GM21526 (cell line): ENCODE measurements at regions not wholly inside any gene's neighbourhood (a gene's known extent, or its start where the extent isn't known, plus 50 kb on each side); places are given as distances from the start of the nearest gene placed in this dataset.
"Not testable (repeated sequence)": the region's sequence is repeated elsewhere in the genome, so short reads cannot be mapped to it uniquely, and the experiment has no call there.

ENCODE experiments used
- ATAC-seq: cut with Tn5 transposase; IDR thresholded peaks from one replicate; pipeline ENCODE4 v1.9.1; 2021; ENCODE audit warnings: moderate library complexity; ENCODE audit not compliant: unreplicated experiment, low FRiP score

DNA sequence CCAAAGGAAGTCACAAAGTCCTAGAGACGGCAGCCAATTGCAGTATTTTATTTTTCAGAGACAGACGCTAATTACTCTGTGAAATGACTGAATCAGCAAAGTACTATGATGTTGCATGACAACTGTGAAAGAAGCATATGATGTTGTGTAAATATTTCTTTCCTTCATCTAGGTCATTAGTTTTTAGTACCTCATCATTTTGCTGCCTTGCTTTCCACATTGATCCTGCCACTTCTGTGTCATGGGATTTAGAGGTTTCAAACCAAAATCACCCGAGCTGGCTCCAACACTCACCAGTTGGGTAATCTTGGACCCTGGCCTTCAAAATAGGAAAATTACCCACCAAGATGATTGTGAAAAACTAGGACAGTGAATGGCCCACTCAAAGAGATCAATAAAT, 585.2 kb downstream of the ACTL7B start:
- ATAC-seq: no peak

GRCh38 chr9:108270051-108270450, 585.7 kb downstream of the ACTL7B start:
- no peak for ATAC-seq

GRCh38 chr9:108269371-108269770, 586.4 kb downstream of the ACTL7B start:
- ATAC-seq: no peak

DNA sequence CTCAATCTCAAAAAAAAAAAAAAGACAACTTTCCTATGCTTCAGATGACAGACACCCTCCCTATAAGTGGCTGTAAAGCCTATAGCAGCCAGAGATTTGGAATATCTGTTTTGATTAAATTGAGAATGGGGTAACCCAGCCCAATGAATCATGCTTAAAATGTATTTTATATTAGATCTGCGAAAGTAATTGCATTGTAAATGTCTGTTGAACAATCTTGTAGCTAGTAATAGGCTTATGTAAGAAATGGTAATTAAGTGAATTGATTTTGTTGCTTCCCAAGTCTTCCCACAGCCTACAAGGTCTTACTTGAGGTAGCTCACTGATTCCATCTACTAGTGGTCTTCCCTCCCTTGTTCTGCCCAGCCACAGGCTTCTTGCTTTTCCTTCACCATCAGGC, 590.7 kb downstream of the ACTL7B start:
- no peak for ATAC-seq

DNA sequence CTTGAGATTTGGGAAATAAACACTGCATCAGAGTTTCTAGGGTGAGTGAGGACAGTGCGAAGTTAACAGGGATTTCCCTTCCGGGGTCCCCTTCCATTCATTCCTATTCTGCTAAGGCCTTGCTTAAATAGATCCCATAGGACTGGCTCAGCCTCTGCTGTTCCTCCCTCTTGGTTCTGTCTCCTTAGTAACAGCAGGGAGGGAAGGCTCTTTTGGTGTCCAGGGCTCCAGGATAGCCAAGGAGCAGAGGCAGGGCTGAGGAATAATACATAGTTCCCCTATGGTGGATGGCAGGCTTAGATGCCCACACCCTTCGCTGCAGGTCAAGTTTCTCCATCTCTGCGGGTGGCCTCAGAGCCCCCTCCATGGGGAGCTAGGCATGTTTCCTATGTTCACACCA, 591.7 kb downstream of the ACTL7B start:
- ATAC-seq: no peak

- no peak for ATAC-seq
Observed at GRCh38 chr9:108262836-108263235, 593.0 kb downstream of the ACTL7B start.

DNA sequence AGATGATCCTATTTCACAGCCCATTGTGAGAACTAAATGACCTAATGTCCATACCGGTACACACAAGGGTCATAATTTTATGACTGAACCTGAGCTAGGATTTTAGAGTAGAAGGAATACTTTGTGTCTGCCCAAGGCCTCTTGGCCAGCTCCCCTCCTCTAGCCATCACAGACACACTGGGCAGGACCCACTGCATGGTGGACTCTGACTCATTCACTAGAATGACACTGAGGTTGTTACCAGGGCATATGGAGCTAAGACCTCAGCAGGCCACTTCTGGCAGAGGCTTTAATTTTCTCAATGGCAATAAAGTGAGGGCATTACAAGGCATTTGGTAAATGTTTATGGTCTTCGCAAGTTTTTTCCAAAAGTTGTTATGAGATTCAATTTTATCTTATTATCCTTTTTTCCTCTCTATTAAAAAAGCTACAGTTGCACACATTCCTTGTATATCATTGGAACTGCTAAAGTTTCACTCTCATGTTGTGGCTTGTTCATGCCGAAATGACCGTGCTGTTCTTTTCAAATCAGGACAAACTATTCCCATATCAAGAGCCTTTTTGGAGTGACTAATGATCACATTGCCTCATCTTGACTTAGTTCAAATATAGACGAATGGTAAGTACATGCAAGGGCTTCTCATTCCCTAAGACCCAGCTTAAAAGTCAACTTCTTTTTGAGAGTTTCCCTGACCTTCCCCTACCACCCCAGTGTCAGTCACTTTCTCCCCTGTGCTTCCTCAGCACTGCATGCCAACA, 595.7 kb downstream of the ACTL7B start:
- ATAC-seq: no peak

DNA sequence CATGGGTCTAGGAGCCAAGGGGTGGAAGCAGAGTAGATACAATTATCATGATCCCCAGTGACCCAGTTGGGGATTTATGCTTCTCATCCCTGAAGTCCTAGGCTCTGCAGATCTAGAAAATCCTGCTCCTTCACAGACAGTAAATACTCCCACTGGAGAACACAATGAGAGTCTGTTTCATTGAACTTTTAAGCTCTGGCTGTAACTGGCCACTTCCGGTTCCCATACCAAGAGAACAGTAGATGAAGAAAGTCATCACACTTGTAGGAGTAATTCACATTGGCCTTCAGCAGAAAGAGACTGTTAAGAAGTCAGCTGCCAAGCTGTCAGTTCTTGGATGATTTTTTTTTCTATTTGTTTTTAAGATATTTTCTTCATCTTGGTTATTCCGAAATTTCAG, 597.1 kb downstream of the ACTL7B start:
- ATAC-seq: no peak

DNA sequence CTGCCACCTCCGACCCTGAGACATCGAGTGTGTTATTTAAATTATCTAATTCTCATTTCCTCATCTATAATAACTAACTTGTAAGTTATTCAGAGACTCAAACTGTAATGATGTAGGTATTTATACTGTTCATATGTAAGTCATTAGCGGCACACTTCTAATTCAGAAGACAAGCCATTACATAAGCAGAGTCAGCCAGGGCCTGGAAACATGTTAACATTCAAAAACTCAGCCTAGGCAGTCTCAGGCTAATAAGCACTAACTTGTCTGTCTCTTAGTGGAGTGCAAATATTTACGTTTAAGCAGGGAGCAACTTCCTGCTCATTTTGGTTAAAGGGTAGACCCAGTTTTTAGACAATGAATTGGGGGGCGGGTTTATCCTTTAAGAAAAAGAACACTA, 598.4 kb downstream of the ACTL7B start:
- ATAC-seq: no peak

GRCh38 chr9:108254236-108254635, 601.5 kb downstream of the ACTL7B start:
- ATAC-seq: no peak

DNA sequence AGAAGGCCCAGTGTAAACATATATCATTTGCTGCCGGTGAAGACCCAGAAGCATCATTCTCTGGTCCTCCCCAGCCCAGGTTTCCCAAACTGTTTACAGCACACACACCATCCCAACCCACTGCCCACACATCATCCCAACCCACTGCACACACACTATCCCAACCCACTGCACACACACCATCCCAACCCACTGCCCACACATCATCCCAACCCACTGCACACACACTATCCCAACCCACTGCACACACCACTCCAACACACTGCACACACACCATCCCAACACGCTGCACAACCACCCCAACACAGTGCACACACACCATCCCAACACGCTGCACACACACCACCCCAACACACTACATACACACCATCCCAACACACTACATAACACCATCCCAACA, 608.4 kb downstream of the ACTL7B start:
- ATAC-seq: not testable (repeated sequence)

GRCh38 chr9:108245901-108246300, 609.9 kb downstream of the ACTL7B start:
- ATAC-seq: no peak

DNA sequence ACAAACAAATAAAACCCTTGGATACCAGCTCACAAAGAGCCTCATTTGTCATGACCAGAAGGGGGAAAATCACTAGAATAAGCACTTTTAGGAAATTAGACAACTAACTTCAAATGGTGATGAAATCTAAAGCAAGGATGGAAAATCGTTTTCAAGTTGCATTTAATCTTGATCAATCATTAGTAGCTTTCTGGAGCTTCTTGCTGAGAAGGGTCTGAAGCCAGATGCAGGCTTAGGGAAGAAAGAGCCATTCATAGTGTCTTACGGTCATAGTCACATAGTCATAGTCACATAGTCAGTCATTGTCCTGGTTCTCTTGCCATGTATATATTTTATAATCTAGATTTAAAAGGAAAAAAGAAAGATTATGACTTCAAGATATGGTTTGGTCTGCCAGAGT, 610.5 kb downstream of the ACTL7B start:
- ATAC-seq: no peak

GRCh38 chr9:108244686-108245085, 611.1 kb downstream of the ACTL7B start:
- ATAC-seq: no peak

- no peak for ATAC-seq
Observed at GRCh38 chr9:108241384-108242073, 614.3 kb downstream of the ACTL7B start.

DNA sequence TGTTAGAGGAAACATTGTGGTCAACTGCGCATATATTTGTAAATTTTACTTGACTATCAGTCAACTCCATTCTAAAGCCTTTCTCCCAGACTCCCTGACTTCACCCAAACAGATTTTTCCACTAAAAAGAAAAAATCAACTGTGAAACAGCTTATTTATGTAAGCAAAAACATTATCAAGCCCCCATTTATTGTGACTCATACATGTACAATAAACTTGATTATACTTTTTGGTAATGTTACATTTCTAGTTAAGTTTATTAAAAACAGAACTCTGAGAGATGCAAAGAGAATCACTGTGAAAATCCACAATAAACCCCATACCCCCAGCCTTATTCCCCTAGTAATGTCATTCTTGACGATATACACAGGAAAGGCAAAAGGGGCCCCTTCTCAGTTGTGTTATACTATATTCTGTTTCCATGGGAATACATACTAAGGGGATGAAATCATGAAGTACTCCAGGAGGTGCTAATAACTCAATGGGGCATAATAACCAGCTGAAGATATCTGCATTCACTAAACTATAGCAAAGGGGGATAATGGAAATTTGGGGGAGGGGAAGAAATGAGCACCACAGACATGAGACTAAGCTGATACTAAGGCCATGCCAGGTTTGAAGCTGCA, 616.0 kb downstream of the ACTL7B start:
- no peak for ATAC-seq

GRCh38 chr9:108235609-108236008, 620.2 kb downstream of the ACTL7B start:
- ATAC-seq: no peak

DNA sequence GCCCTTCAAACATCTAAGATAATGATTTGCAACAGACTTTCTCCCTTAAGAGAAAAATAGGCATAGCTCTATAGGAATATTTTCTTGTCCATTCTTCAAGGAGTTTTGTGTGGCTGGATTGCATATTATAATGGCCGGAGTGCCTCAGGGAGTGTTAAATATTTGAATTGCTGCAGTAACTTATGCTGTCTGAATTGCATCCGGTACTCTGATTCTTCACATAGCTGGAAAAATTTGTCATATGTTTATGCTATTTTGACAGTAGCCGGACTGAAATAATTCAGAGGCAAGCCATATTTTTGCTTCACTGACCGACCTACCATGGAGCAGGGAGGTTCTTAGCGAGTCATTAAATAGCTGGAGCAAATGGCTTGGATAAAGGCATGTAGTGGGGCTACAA, 621.0 kb downstream of the ACTL7B start:
- no peak for ATAC-seq

DNA sequence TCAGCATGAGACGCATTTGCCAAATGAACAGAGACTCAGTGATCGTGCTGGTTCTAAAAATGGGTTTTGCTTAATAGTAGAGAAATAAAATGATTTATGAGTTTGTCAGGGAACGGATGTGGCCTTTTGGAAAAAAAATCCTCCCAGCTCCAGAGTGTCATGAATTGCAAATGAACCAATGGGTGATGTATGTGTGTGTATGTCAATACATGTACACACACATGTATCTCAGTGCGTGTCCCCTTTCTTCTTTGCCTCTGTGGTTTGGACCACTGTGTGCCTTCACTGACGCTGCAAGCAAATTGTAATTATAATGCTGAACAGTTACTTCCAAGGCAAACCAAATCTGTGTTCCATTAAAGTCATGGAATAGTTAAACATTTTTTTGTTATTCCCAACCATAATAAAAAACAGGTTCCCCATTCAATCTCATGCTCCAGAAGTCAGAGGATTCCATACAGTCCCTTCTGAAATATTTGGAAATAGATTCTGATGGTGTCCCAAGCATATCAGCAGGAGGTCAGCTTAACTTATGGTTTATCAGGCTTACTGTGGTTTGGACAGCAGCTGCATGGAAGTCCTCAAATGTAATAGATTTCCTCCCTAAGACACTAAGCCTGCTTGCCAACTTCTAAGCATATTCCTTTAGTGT, 630.5 kb downstream of the ACTL7B start:
- ATAC-seq: no peak

GRCh38 chr9:108224716-108225115, 631.1 kb downstream of the ACTL7B start:
- ATAC-seq: no peak

DNA sequence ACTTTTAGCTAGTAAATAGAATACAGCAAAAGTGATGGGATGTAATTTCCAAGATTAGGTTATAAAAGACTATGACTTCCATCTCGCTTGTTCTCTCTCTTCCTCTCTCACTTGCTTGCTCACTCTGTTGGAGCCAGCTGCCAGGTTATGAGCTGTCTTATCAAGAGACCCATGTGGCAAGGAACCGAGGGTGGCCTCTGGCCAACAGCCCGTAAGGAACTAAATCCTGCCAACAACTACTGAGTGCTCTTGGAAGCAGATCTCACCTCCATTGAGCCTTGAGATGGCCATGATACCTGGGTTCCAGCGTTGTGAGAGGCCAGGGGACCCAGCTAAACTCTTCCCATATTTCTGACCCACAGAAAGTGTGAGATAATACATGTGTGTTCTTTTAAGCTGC, 636.1 kb downstream of the ACTL7B start:
- no peak for ATAC-seq
